GM13976 (cell line): ENCODE measurements at regions not wholly inside any gene's neighbourhood (a gene's known extent, or its start where the extent isn't known, plus 50 kb on each side); places are given as distances from the start of the nearest gene placed in this dataset.

Source experiments
- DNase-seq: peaks from one replicate; pipeline ENCODE4 v3.0.0; 2012; ENCODE audit warnings: low spot score
- in situ Hi-C: fragments of 300-500 bp; cut with MboI; formaldehyde crosslinking; loops from one replicate; pipeline ENCODE4 v1.12.0; 2022; ENCODE audit warnings: low sequenced_read_pairs, mixed read lengths, inconsistent platforms; ENCODE audit not compliant: unreplicated experiment
- TF ChIP-seq, protein P1 (sequence below): IDR thresholded peaks from 2 replicates; pipeline ENCODE4 v1.5.1; 2012; ENCODE audit warnings: borderline replicate concordance, mild to moderate bottlenecking; ENCODE audit not compliant: insufficient read depth; ENCODE audit errors: extremely low read depth, missing control alignments, control extremely low read depth

DNA sequence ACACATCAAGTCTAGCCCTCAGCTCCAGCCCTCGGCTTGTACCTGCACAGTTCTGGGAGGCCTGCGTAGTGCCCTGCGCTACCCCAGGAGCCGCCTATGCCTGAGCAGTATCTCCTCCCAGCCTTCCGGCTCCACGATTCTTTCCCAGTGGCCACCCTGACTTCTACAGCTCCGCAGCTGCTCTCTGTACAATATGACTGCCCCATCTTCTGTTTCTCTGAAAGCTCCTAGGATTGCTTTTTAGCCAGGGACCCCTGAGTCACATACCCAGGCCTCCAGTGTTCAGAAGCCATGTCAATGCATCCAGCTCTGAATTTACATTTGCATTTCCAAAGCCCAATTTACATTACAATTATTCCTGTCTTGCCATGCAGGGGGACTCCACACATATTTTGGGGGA is 135.5 kb downstream of the PJA1 start:
- no peak for DNase-seq
- in situ Hi-C loops, result no loop called here
- TF ChIP-seq, protein P1, sequence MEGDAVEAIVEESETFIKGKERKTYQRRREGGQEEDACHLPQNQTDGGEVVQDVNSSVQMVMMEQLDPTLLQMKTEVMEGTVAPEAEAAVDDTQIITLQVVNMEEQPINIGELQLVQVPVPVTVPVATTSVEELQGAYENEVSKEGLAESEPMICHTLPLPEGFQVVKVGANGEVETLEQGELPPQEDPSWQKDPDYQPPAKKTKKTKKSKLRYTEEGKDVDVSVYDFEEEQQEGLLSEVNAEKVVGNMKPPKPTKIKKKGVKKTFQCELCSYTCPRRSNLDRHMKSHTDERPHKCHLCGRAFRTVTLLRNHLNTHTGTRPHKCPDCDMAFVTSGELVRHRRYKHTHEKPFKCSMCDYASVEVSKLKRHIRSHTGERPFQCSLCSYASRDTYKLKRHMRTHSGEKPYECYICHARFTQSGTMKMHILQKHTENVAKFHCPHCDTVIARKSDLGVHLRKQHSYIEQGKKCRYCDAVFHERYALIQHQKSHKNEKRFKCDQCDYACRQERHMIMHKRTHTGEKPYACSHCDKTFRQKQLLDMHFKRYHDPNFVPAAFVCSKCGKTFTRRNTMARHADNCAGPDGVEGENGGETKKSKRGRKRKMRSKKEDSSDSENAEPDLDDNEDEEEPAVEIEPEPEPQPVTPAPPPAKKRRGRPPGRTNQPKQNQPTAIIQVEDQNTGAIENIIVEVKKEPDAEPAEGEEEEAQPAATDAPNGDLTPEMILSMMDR, result no peak

DNA sequence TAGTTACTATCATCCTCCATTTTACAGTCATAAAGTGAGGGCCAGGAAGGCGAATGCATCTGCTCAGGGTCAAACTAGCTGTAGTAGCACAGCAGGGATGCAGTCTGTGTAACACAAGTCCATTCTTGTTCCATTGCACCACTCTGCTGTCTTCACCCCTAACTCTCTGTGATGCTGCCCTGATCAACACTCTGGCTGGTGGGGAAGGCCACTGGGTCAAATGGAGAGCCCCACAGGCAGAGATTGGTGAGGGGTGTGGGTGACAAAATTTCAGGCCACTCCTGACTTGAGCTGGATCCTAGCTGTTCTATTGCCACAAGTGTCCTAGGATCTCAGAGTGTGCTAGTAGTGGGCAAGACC is 136.5 kb downstream of the PJA1 start:
- TF ChIP-seq, protein P1, result no peak
- in situ Hi-C loops, result no loop called here
- DNase-seq, result no peak

DNA sequence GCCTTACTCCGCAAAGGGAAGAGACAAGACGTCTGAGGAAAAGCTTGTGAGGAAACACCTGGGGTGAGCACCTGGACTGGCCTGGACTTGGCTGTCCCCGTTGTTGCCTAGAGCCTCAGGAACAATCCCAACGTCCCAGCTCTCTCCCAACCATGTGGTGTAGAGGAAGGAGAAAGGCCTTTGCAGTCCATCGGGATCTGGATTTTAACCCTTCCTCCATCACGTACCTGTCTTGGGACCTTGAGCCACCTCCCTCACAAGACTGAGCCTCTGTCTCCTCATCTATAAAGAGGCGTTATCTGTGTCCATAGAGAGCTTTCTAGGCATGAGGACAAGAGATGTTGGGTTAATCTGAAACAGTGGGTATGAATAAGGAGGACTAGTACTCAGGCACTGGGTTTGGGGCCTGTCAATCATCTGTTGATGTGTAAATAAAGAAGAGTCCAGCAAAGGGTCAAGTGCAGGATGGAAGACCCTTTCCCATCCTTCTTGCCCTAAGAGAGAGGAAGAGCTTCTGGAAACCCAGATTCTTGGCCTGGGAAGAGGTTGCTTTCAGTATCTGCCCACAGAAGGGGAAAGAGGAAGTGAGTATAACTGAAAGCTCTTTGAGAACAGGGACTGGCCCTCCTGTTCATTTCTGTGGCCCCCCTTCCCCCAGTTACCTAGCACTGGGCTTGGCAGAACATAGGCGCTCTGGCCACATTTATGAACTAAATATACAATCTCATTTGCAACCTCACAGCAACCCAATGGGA is 137.1 kb downstream of the PJA1 start:
- TF ChIP-seq, protein P1, result no peak
- in situ Hi-C loops, result no loop called here
- DNase-seq, result peak; percentile 59

DNA sequence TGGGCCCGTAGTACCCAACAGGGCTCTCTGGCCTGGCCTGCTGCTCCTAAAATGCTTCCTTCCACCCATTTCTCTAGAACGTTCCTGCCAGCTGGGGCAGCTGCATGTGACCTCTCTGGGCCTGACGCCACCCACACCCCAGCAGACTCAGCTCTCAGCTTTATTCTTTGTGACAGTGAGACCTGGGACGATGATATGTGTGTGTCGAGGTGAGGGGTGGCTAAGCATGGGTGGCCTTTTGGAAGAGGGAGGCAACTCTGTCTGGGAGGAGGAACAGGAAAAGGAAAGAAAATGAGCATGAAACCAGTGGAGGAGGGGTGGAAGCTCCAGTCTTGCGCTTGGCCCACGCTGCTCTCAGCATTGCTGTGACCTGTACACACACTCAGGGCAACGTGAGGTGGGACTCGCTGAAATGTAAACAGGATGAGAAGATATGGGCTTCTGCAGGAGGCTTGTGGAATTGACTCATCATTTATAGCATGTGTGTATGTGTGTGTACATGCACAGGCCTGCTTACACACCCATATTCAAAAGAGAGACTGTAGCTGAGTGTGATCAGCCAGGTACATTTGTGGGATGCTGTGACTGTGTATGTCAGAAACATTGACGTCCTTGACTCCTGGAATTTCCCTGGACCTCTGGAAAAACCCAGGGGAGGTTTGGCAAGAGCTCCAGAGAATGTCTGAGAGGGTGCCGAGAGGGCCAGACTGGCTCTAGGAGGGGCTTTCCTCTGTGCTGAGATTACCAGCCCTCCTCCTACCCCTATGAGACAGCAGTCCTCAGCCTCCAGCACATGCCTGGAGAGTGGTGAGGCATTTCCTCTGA is 137.9 kb downstream of the PJA1 start:
- in situ Hi-C loops, result no loop called here
- TF ChIP-seq, protein P1, result no peak
- DNase-seq, result peak; percentile 26

DNA sequence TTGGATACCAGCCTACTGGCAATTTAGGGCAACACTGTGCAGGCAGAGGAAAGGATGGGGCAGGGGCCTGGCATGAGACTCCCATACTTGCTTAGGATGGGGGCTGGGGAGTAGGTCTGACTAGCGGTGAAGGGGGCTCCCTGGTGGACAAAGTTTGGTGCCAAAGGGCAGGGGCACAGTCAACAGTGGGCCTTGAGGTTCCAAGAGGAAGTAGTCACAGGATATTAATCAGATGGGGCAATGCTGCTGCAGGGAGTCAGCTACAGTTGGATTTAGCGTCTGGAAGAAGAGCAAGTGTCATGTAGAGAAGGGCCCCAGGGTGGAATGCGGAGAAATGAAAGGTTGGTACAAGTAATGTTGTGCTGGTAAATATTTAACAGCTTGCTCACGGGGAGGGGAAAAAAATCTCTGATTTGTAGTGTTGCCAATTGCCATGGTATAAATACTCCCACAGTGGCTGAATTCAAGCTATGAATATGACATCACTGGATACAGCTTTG is 139.4 kb downstream of the PJA1 start:
- no peak for DNase-seq
- in situ Hi-C loops, result no loop called here
- TF ChIP-seq, protein P1, result no peak

DNA sequence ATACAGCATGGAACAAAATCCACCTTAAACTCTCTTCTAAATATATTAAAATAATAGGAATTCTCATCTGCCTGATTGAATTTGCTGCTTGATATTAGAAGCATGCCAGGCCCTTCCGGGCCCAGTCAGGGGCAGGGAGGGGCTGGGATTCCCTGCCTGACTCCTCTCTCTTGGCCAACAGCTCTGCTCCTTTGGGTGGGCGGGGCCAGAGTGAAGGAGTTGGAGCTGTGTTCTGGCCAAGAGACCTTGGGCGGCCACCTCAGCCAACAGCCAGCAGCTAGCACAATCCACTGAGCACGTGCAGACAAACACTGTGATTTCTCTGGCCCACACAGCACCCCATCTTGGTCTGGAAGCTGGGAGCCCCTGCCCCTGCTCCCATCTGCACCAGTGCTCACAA is 140.3 kb downstream of the PJA1 start:
- no peak for DNase-seq
- TF ChIP-seq, protein P1, result no peak
- in situ Hi-C loops, result no loop called here
